ENCODE measurements at regions not wholly inside any gene's neighbourhood (a gene's known extent, or its start where the extent isn't known, plus 50 kb on each side); places are given as distances from the start of the nearest gene placed in this dataset.

- DNase-seq (ENCODE audit: low spot score), result peak; percentile 81
These were observed 53.1 kb upstream of the HMCN1 start for GRCh38 chr1:185681034-185681633.

DNA sequence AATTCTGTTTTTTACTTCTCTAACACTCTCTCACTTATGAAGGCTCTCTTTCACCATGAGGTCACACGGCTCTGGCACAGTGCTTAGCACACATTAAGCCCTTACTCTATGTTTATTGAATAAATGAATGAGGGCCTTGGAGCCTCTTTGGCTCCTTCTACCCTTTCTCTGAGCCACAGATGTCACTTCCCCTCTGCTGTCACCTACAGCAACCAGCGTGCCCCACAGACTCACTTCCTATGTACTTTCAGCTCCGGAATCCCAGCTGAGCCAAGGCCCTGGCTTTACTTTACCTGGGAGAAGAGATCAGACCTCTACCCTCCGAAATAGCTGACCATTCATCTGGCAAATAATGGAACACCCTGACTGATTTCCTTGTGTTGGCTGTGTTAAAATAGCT lies 53.7 kb upstream of the HMCN1 start:
- DNase-seq (ENCODE audit: low spot score), result no peak

GRCh38 chr1:185679220-185679619 lies 55.0 kb upstream of the HMCN1 start:
- DNase-seq (ENCODE audit: low spot score), result no peak

GRCh38 chr1:185676969-185677368 lies 57.2 kb upstream of the HMCN1 start:
- DNase-seq (ENCODE audit: low spot score), result no peak

- DNase-seq (ENCODE audit: low spot score), result peak; percentile 29
These were observed 60.0 kb upstream of the HMCN1 start for GRCh38 chr1:185674201-185674600.

DNA sequence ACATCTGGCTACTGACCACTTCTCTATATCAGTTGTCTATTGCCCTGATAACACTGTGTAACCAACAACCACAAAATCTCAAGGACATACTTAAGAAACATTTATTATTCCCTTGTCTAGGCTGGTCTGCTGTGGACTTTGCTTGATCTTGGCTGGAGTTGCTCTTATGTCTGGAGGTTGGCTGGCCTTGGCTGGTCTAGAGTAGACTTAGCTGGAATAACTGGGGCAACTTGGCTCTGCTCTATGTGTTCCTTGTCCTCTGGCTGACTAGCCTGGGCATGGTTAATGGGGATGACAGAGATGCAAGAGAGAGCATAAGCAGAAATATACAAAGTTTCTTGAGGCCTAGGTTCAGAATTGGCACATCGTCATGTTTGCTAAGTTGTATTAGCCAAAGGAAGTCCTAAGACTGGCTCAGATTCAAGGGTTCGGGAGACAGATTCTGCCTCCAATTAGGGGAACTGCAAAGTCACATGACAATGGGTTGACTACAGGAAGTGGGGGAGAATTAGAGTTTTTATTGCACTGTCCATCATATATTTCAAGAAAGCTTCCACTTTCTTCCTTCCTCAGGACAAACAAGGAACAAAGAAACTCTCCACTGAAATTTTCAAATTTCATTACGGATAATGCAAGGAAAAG lies 61.4 kb upstream of the HMCN1 start:
- no peak for DNase-seq (ENCODE audit: low spot score)

DNA sequence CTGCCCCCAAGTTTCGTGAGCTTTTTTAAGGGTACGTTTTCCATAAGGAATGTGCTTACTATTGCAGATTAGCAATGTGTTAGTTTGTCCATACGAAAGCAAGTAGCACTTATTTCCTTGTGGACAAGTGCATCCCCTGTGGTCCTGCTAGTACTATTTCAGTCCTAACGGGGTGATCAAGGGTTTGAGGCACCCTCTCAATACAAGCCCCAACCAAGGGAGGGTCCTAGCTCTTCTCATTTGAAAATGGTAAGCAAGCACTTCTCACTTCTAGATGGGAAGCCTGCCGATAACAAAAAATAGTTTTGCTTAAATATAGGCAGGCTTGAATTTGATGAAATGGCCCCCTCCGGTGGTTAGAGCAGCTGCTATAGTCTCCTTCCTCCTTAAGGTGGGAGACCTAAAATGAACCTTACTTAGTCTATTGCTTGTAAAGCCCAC lies 64.0 kb upstream of the HMCN1 start:
- DNase-seq (ENCODE audit: low spot score), result peak; percentile 67

GRCh38 chr1:185668013-185668412 lies 66.2 kb upstream of the HMCN1 start:
- DNase-seq (ENCODE audit: low spot score), result no peak

DNA sequence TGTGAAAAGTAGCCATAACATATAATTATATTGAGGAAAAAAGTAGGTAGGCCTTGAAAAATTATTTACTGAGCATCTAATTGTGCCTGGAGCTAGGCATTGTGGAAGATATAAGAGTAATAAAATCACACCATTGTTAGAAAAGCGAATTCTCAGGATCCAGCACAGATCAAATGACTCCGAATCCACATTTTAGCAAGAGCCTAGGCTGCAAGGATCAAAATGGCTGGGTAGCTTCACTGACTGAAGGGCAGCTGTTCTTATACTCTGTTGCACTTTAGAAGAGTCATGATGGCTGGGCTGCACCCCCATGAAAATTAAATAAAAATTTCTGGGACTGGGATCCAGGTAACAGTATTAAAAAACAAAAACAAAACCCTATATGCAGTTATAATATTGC lies 67.6 kb upstream of the HMCN1 start:
- no peak for DNase-seq (ENCODE audit: low spot score)

DNA sequence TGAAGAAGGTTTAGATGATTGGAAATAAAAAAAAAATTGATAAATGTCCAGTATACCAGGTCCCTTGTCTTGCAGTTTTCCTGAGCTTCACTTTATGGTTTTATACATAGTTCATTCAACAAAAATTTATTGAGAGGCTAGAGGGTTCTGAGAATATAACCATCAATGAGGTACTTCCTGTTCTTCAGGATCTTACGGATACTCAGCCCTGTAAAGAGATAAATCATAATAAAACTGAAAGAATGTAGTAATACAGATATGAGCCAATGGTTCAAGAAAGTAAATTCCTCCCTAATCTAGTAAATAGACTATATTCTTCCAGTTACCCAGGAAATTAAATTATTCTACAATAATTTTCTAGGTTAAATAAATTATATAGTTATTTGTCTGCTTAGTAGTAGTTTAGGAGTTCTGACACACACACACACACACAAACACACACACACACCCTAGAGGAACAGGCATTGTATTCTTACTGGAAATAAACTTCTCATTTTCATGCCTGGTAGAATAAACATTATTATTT lies 70.4 kb upstream of the HMCN1 start:
- DNase-seq (ENCODE audit: low spot score), result no peak

- DNase-seq (ENCODE audit: low spot score), result no peak
These were observed 70.9 kb upstream of the HMCN1 start for GRCh38 chr1:185663332-185663731.

GRCh38 chr1:185661971-185662370 lies 72.2 kb upstream of the HMCN1 start:
- no peak for DNase-seq (ENCODE audit: low spot score)

DNA sequence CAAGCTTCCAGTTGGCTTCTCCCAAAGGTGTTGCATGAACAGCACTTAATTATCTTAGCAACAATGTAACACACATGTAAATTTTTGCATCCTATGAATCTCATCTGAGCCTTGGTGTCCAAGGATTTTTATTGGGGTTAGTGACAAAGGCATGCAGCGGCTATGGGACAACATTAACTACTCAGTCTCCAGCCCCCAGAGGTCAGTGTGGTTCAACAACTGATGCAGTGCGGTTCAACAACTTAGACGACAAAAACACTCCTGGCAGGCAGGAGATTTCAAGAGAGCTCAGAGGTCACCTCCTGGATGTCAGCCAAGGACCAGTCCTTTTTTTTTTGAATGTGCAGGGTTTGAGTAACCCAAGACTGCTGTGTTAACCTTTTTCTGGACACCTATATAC lies 77.5 kb upstream of the HMCN1 start:
- no peak for DNase-seq (ENCODE audit: low spot score)

DNA sequence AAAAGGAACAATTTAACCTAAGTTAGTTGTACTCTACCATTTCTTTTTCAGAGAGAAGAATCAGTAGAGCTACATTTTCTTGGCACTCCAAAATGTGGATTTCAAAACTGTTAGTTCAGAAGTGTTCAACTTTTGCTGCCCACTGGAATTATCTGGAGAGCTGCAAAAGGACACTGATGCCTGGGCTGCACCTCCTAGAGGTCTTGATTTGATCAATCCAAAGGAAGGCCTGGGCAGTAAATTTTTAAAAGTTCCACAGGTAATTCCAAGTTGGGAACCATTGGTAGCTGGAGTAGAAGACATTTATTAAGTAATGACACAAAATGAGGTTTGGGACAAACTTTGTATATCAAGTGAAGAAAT lies 79.3 kb upstream of the HMCN1 start:
- DNase-seq (ENCODE audit: low spot score), result no peak

DNA sequence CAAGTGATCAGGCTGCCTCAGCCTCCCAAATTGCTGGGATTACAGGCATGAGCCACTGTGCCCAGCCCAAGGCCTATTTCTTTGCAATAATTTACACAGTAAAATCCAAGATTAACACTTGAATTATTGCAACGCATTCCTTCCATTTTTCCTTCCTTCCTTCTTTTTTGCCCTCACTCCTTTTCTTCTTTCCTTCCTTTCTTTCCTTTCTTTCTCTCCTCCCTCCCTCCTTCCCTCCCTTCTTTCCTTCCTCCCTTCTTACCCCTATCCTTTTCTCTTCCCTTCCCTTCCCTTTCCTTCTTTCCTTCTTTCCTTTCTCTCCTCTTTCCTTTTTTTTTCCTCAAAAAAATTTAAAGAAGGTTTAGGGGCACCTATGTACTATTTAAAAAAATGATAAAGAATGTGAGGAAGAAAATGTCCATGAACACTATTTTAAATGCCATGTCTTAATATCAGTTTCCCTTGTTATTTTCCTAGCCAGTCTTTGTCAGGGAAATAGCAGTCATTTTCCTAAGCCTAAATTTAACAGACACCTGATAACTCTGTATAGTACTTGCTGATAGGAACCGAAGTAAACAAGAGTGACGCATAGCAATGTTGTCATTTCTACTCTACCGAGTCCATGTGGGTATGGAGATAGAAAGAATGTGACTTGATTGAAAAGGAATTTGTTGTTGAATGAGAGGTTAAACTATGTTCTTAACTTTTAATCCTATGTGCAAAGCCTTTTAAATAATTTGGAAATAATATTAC lies 79.8 kb upstream of the HMCN1 start:
- no peak for DNase-seq (ENCODE audit: low spot score)

- DNase-seq (ENCODE audit: low spot score), result no peak
These were observed 80.6 kb upstream of the HMCN1 start for GRCh38 chr1:185653615-185654014.

- DNase-seq (ENCODE audit: low spot score), result peak; percentile 25
These were observed 81.8 kb upstream of the HMCN1 start for GRCh38 chr1:185652348-185652747.

GRCh38 chr1:185650602-185651230 lies 83.5 kb upstream of the HMCN1 start:
- peak; percentile 94 for DNase-seq (ENCODE audit: low spot score)

- no peak for DNase-seq (ENCODE audit: low spot score)
These were observed 85.2 kb upstream of the HMCN1 start for GRCh38 chr1:185648858-185649589.

DNA sequence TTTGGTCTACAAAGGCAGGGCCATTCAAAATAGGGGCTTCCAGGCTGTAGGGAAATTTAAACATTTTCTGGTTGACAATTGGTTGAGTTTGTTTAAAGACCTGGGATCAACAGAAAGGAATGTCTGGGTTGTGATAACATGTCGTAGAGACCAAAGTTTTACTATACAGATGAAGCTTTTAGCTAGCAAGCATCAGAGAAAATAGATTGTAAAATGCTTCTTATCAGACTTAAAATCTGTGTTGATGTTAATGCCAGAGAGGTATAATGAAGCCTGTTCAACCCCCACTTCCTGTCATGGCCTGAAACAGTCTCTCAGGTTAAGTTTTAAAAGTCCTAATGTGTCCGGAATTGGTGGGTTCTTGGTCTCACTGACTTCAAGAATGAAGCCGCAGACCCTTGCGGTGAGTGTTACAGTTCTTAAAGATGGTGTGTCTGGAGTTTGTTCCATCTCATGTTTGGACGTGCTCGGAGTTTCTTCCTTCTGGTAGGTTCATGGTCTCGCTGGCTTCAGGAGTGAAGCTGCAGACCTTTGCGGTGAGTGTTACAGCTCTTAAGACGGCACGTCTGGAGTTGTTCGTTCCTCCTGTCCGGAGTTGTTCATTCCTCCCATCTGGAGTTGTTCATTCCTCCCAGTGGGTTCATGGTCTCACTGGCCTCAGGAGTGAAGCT lies 86.5 kb upstream of the HMCN1 start:
- peak; percentile 27 for DNase-seq (ENCODE audit: low spot score)

DNA sequence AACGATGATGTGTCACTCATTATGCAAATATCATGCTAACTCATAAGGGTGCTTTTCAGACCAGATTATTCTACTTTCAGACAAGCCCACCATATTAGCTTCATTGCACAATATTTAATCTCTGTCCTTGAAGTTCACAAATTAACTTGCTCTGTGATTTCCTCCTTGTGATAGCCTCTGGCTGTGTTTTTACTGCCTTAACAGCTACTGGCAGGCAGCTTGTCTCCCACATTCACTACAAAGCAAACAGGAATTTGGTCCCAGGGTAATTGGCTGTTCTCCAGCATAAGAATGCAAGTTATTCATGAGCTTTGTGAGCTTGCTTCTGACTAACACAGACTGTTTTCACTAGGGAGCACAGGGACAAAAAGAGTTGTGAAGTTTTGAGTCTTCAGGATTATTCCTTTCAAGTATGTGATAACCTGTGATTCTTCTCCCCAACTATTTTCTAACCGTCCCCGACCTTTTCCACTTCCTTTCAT lies 87.9 kb upstream of the HMCN1 start:
- DNase-seq (ENCODE audit: low spot score), result peak; percentile 95

All from HT-29 (cell line).